H9 (cell line): ENCODE measurements at regions not wholly inside any gene's neighbourhood (a gene's known extent, or its start where the extent isn't known, plus 50 kb on each side); places are given as distances from the start of the nearest gene placed in this dataset.

Source experiments
- DNase-seq: peaks from one replicate; pipeline ENCODE4 v3.0.0-alpha.2; 2017
- H2AFZ ChIP-seq: one replicate; pipeline ENCODE4 v1.6.1; 2013; ENCODE audit warnings: mild to moderate bottlenecking, low read length, control low read depth, moderate library complexity
- H2AK5ac ChIP-seq: 2 replicates; pipeline ENCODE4 v1.6.1; 2013; ENCODE audit warnings: low read length, control low read depth, mixed read lengths; ENCODE audit not compliant: insufficient read length
- H2BK120ac ChIP-seq: one replicate; pipeline ENCODE4 v1.6.1; 2013; ENCODE audit warnings: low read depth, mild to moderate bottlenecking, low read length, control low read depth, inconsistent platforms; ENCODE audit not compliant: poor library complexity, severe bottlenecking
- H2BK12ac ChIP-seq: 2 replicates; pipeline ENCODE4 v1.6.1; 2013; ENCODE audit warnings: low read length, control low read depth, mixed read lengths, low read depth; ENCODE audit not compliant: insufficient read length
- H2BK15ac ChIP-seq: 2 replicates; pipeline ENCODE4 v1.6.1; 2013; ENCODE audit warnings: low read depth, low read length, control low read depth
- H2BK20ac ChIP-seq: one replicate; pipeline ENCODE4 v1.6.1; 2013; ENCODE audit warnings: low read depth, mild to moderate bottlenecking, low read length, control low read depth, inconsistent platforms; ENCODE audit not compliant: poor library complexity, severe bottlenecking
- H2BK5ac ChIP-seq: 2 replicates; pipeline ENCODE4 v1.6.1; 2013; ENCODE audit warnings: low read length, control low read depth, mixed read lengths; ENCODE audit not compliant: insufficient read length
- H3K14ac ChIP-seq: 2 replicates; pipeline ENCODE4 v1.6.1; 2013; ENCODE audit warnings: low read length, control low read depth; ENCODE audit not compliant: insufficient read depth
- H3K18ac ChIP-seq: 2 replicates; pipeline ENCODE4 v1.6.1; 2013; ENCODE audit warnings: low read depth, mild to moderate bottlenecking, mixed read lengths, low read length, control low read depth; ENCODE audit not compliant: insufficient read length
- H3K23ac ChIP-seq: 2 replicates; pipeline ENCODE4 v1.6.1; 2013; ENCODE audit warnings: low read length, control low read depth, mixed read lengths, low read depth; ENCODE audit not compliant: insufficient read length
- H3K23me2 ChIP-seq: 2 replicates; pipeline ENCODE4 v1.6.1; 2013; ENCODE audit warnings: low read depth, mild to moderate bottlenecking, mixed read lengths, low read length, control low read depth; ENCODE audit not compliant: insufficient read length, poor library complexity, severe bottlenecking
- H3K27ac ChIP-seq: 2 replicates; pipeline ENCODE4 v1.5.1; 2013; ENCODE audit warnings: low read length, control low read depth, mixed read lengths, low read depth; ENCODE audit not compliant: insufficient read length
- H3K27me3 ChIP-seq: 2 replicates; pipeline ENCODE4 v1.6.1; 2013; ENCODE audit warnings: low read length, control low read depth, inconsistent platforms; ENCODE audit not compliant: insufficient read depth
- H3K4ac ChIP-seq: 2 replicates; pipeline ENCODE4 v1.6.1; 2013; ENCODE audit warnings: low read depth, mild to moderate bottlenecking, control low read depth, inconsistent platforms, low read length, moderate library complexity
- H3K4me1 ChIP-seq: 2 replicates; pipeline ENCODE4 v1.6.1; 2013; ENCODE audit warnings: low read length, control low read depth, inconsistent platforms; ENCODE audit not compliant: insufficient read depth
- H3K4me2 ChIP-seq: 2 replicates; pipeline ENCODE4 v1.6.1; 2013; ENCODE audit warnings: low read length, control low read depth, mixed read lengths; ENCODE audit not compliant: insufficient read length, insufficient read depth
- H3K56ac ChIP-seq: 2 replicates; pipeline ENCODE4 v1.6.1; 2013; ENCODE audit warnings: low read depth, mild to moderate bottlenecking, mixed read lengths, low read length, control low read depth; ENCODE audit not compliant: insufficient read length
- H3K79me1 ChIP-seq: 2 replicates; pipeline ENCODE4 v1.6.1; 2013; ENCODE audit warnings: low read depth, mild to moderate bottlenecking, moderate library complexity, low read length, control low read depth, inconsistent platforms; ENCODE audit not compliant: insufficient read depth, poor library complexity, severe bottlenecking
- H3K79me2 ChIP-seq: 2 replicates; pipeline ENCODE4 v1.6.1; 2013; ENCODE audit warnings: low read length, control low read depth, inconsistent platforms; ENCODE audit not compliant: insufficient read depth
- H3K9ac ChIP-seq: 2 replicates; pipeline ENCODE4 v1.6.1; 2013; ENCODE audit warnings: low read length, control low read depth, mixed read lengths; ENCODE audit not compliant: insufficient read length; ENCODE audit errors: extremely low read depth
- H3K9me3 ChIP-seq: one replicate; pipeline ENCODE4 v1.6.1; 2013; ENCODE audit warnings: low read depth, low read length, inconsistent platforms; ENCODE audit not compliant: control insufficient read depth
- H3T11ph ChIP-seq: one replicate; pipeline ENCODE4 v1.6.1; 2013; ENCODE audit warnings: mild to moderate bottlenecking, low read length, control low read depth, inconsistent platforms
- H4K20me1 ChIP-seq: one replicate; pipeline ENCODE4 v1.6.1; 2013; ENCODE audit not compliant: control insufficient read depth, insufficient read length, insufficient read depth
- H4K5ac ChIP-seq: 2 replicates; pipeline ENCODE4 v1.6.1; 2013; ENCODE audit warnings: low read depth, mild to moderate bottlenecking, mixed read lengths, low read length, control low read depth; ENCODE audit not compliant: insufficient read length
- H4K8ac ChIP-seq: replicated peaks from 2 replicates; pipeline ENCODE4 v1.6.1; 2013; ENCODE audit warnings: low read length, control low read depth, mixed read lengths, low read depth; ENCODE audit not compliant: insufficient read length
- H4K91ac ChIP-seq: 2 replicates; pipeline ENCODE4 v1.6.1; 2013; ENCODE audit warnings: low read depth, mild to moderate bottlenecking, moderate library complexity, mixed read lengths, low read length, control low read depth; ENCODE audit not compliant: insufficient read length
- H3K27ac Mint-ChIP-seq, 3 experiments: 2 replicates in 2 of 3; 3 replicates in 1 of 3; pipeline ENCODE4 v1.8.0; 2020 to 2021; ENCODE audit warnings: mixed read lengths in 3 of 3, mild to moderate bottlenecking in 1 of 3, moderate library complexity in 1 of 3
- H3K27me3 Mint-ChIP-seq: 2 replicates; pipeline ENCODE4 v1.8.0; 2021; ENCODE audit warnings: low read depth, mild to moderate bottlenecking, moderate library complexity, mixed read lengths
- H3K36me3 Mint-ChIP-seq, 3 experiments: 2 replicates in 2 of 3; 3 replicates in 1 of 3; pipeline ENCODE4 v1.8.0; 2020 to 2021; ENCODE audit warnings: low read depth in 3 of 3, mixed read lengths in 3 of 3; ENCODE audit not compliant: insufficient read depth in 1 of 3
- H3K4me1 Mint-ChIP-seq, 2 experiments: 2 replicates each; pipeline ENCODE4 v1.8.0; 2020; ENCODE audit warnings: mixed read lengths in 2 of 2
- H3K4me3 Mint-ChIP-seq, 2 experiments: 2 replicates in 1 of 2; 3 replicates in 1 of 2; pipeline ENCODE4 v1.8.0; 2020 to 2021; ENCODE audit warnings: mild to moderate bottlenecking in 2 of 2, mixed read lengths in 2 of 2, moderate library complexity in 1 of 2
- H3K9me3 Mint-ChIP-seq, 2 experiments: 2 replicates in 1 of 2; 3 replicates in 1 of 2; pipeline ENCODE4 v1.8.0; 2020; ENCODE audit warnings: mild to moderate bottlenecking in 2 of 2, mixed read lengths in 2 of 2, moderate library complexity in 1 of 2
- WGBS: extraction: QIAGEN DNeasy Blood & Tissue Kit; methylation state at CpG from one replicate; pipeline ENCODE4 v1.1.7; 2013; ENCODE audit warnings: missing lambda C conversion rate, low lambda C conversion rate, mixed read lengths; ENCODE audit not compliant: insufficient read length; ENCODE audit errors: extremely low coverage; 5-methylcytosine and 5-hydroxymethylcytosine counted together
- TF ChIP-seq, protein P1 (sequence below): fragments of 200-600 bp; sonication (generic); conservative IDR thresholded peaks from 3 replicates; pipeline ENCODE4 v1.8.0; 2021; ENCODE audit warnings: antibody characterized with exemption, mild to moderate bottlenecking

DNA sequence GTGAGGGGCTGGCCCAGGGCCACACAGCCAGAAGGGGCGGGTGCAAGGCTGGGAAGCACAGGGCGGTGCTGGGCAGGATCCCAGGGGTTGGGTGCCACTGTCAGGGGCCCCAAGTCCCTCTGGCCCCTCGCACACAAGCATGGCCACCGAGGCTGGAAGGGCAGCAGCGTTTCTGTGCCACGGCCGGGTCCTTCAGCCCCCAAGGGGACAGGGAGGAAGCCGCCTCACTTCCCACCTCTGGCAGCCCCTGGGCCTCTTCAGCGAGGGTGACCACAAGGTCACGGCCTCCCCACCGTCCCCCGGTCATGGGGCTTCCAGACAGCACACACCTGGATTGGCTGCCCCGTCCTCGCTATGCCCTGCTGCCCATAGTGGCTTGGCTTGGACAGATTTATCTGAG is 77.1 kb upstream of the TTC34 start:
- H3K4ac ChIP-seq, result no peak overlapping the region
- H2BK120ac ChIP-seq, result no peak overlapping the region
- H3K27ac ChIP-seq, result no peak overlapping the region
- no peak overlapping the region for H3K18ac ChIP-seq
- no peak overlapping the region for H2AFZ ChIP-seq
- H4K8ac ChIP-seq, result no peak overlapping the region
- no peak overlapping the region for H3K14ac ChIP-seq
- H3K79me2 ChIP-seq, result no peaks in the 10 kb centered on the region
- H3K36me3 Mint-ChIP-seq, result peaks cover 0 to 7% (median 0%) of the 10 kb centered on the region in 3 experiments; a peak in 2 of 7 replicates
- peaks cover 2% of the 10 kb centered on the region; the same call in 1 of the 2 replicates for H3K27me3 Mint-ChIP-seq
- no peak for DNase-seq
- H2BK5ac ChIP-seq, result no peak overlapping the region
- H3K4me2 ChIP-seq, result no peak overlapping the region
- no CpG with 5 or more reads among the region's 14 CpGs for WGBS
- H3K27me3 ChIP-seq, result no peaks in the 10 kb centered on the region
- H4K5ac ChIP-seq, result no peak overlapping the region
- H3K4me1 ChIP-seq, result no peaks in the 10 kb centered on the region
- H2BK20ac ChIP-seq, result no peak overlapping the region
- no peak overlapping the region for H2AK5ac ChIP-seq
- peaks cover 79% of the 10 kb centered on the region for H3K9me3 ChIP-seq
- no peak overlapping the region for H3K27ac Mint-ChIP-seq
- H4K91ac ChIP-seq, result no peak overlapping the region
- no peak overlapping the region for H2BK15ac ChIP-seq
- TF ChIP-seq, protein P1, sequence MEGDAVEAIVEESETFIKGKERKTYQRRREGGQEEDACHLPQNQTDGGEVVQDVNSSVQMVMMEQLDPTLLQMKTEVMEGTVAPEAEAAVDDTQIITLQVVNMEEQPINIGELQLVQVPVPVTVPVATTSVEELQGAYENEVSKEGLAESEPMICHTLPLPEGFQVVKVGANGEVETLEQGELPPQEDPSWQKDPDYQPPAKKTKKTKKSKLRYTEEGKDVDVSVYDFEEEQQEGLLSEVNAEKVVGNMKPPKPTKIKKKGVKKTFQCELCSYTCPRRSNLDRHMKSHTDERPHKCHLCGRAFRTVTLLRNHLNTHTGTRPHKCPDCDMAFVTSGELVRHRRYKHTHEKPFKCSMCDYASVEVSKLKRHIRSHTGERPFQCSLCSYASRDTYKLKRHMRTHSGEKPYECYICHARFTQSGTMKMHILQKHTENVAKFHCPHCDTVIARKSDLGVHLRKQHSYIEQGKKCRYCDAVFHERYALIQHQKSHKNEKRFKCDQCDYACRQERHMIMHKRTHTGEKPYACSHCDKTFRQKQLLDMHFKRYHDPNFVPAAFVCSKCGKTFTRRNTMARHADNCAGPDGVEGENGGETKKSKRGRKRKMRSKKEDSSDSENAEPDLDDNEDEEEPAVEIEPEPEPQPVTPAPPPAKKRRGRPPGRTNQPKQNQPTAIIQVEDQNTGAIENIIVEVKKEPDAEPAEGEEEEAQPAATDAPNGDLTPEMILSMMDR, result no peak
- no peaks in the 10 kb centered on the region for H3K79me1 ChIP-seq
- H3K4me1 Mint-ChIP-seq, result no peaks in the 10 kb centered on the region
- H4K20me1 ChIP-seq, result no peaks in the 10 kb centered on the region
- H3T11ph ChIP-seq, result no peak overlapping the region
- no peak overlapping the region for H3K4me3 Mint-ChIP-seq
- H2BK12ac ChIP-seq, result no peak overlapping the region
- no peak overlapping the region for H3K23ac ChIP-seq
- no peaks in the 10 kb centered on the region for H3K23me2 ChIP-seq
- peaks cover 0 to 71% of the 10 kb centered on the region in 2 experiments; a peak in 3 of 5 replicates for H3K9me3 Mint-ChIP-seq
- no peak overlapping the region for H3K9ac ChIP-seq
- H3K56ac ChIP-seq, result no peak overlapping the region
